Activated CD4-positive, alpha-beta T cell treated with anti-CD3 and anti-CD28 coated beads for 4 hours (primary cell): ENCODE measurements at regions not wholly inside any gene's neighbourhood (a gene's known extent, or its start where the extent isn't known, plus 50 kb on each side); places are given as distances from the start of the nearest gene placed in this dataset.

ENCODE experiments used
- DNase-seq, 2 donors: peaks; one replicate each; pipeline ENCODE4 v3.0.0-alpha.2; 2020

DNA sequence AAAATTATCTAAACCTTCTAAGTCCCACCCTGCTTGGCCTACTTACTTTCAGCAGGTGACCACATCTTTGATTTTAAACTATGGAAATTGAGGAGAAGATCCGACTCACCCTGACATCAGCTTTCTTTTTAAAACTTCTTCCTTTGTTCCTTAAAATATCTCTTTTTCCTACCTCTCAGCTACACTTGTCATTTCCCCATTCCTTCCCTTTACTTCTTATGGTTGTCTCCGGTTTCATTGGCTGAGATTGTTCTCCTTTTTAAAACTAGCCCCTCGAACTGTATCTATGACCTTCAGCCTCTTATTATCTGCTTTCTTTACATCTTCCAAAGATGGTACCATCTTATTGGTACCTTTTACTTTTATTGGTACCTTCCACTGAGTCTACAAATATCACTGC is 87.8 kb upstream of the NRIP1 start:
- no peak for DNase-seq

DNA sequence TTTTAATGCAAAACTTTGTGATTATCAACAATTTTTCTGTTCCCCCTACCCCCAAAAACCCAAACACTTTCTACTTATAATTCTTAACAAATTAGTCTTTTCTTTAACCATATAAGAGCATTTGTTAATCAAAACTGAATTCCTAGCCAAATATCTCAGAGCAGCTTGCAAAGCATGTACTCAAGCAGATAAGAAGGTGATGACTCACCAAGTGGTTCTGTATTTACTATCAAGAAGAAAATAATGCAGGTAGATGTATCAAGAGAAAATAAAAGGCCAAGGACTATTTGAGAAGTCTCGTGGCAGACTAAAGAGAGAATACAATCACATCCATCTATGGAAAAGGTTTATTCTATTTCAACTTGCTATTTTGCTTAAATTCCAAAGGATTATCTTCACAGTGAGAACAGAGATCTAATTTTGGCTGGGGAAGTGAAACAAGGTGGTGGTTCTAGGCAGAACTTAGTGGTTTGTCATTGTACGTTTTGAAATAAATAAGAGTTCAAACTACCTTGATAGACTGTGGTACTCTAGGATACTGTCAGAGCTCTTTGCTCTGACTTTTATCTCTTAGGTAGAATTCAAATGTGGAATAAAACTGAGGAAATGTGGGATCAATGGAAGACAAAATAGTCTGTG is 94.7 kb upstream of the NRIP1 start:
- no peak for DNase-seq

DNA sequence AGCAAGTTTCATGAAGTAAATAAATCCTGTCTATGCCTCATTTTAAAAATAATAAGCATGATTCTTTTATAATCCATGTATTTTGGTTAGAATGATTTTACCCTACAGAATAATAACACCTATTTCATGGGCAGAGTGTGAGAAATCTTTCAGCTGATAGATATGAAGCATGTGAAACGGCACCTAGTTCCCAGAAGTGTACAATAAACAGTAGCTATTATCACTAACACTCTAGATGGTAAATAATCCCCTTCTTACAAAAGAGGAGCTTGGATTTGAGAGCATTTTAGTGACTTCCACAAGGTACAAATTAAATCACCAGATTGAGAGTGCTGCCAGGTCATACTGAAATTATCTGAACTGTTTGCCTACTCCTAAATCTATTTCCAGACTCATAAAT is 95.3 kb upstream of the NRIP1 start:
- no peak for DNase-seq

DNA sequence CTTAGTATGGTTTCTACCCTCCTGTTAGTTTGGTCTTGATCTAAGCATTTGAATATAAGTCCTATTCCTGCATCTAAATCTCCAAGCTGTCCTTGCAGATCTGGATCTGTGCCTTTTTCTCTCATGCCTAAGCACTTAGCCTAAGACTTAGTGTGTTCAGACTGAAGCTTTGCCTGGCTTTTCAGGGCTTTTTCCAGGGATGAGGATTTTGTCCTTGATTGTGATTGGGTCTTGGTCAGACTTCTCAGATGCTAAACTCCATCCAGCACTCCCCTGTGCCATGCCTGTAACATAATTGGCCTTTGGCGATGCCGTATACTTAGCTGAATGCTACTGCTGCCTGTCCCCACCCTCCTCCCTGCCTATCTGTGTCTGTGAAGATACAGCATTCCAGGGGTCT is 98.1 kb upstream of the NRIP1 start:
- DNase-seq = no peak

DNA sequence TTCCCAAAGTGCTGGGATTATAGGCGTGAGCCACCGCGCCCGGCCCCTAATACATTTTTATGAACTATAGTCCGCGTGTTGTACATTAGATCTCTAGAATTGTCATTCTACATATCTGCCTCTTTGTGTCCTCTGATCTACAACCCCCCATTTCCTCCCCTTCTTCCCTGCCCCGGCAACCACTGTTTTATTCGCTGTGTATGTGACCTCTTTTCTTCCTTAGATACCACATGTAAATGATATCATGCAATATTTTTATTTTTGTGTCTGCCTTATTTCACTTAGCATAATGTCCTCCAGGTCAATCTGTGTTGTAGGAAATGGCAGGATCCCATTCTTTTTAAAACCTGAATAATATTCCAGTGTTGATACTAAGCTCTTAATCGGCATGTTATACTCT is 99.5 kb upstream of the NRIP1 start:
- no peak for DNase-seq

DNA sequence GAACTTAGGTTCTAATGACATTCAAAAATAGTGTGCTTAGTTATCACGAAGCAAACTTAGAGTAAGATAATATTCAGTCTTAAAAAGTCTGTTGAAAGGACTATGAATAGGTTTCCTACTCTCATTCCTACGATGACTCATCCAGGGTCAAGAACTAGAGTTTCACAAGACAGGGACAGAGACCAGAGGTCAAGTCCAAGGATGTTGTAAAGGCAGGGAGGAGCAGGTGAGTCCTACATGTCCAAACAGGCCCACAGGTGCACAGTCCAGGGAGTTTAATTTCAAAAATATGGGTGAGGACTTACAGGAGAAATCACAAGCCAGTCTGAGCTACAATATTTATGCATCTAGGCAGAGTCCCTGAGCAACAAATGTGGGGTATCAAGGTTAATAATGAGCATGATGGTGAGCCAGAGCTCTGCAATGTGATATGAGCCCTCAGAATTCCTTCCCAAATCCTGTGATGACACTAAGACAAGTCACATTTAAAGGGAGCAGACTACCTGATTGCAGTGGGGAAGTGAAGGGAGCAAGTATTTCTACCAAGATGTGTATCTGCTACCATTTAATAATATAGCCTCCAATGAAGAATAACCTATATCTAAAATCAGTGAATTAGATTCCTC is 100.0 kb upstream of the NRIP1 start:
- no peak for DNase-seq

DNA sequence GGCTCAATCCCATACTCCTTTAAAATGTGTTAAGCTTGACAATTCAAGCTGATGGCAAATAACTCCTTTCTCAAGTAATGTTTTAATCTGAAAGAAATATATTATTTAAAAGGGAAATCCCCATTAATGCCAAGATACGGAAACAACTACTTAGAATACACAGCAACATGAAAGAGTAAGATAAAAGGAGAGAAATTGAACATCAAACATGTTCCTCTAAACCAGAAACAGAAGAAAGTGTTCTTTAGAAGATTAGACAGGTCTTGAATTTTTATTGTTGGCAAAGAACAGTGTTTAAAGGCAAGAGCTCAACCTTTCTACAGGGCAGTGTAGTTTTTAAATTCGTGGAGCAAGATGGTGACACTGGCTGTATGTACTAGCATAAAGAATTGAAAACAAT is 105.8 kb upstream of the NRIP1 start:
- no peak for DNase-seq

DNA sequence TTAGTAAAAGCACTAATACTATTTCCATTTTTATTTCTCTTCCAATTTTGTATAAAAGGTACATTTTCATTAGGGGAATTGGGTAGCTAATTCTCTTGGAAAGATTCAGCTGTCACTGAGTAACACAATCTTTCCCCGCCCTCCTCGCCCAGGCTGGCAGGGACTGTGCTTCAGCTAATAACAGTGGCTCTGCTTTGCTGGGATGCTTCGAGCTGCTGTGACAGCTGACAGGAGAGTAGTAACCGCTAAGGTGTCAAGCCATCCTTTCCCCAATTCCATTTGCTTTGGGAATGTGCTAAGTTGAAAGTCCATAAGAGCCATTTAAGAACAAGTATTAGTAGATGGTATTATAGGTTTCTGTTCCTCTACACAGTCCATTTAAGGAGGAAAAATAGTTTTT is 106.7 kb upstream of the NRIP1 start:
- DNase-seq = no peak

DNA sequence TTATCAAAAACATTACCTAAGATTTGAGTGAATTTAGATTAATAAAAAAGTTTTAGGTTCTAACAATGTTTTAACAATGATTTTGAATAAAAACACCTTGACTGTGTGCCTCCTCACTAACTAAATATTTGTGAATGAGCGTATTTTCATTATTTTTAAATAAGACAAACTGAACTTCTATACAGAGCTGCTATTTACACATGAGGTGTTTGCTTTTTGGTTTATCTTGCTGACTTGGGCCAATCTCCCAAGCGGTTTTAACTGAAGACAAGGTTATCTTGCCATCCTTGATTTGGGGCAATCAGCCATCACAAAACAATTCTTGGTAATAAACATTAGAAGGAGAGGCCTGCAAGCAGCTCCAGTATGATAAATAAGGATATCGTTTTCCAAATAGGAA is 108.2 kb upstream of the NRIP1 start:
- no peak for DNase-seq

DNA sequence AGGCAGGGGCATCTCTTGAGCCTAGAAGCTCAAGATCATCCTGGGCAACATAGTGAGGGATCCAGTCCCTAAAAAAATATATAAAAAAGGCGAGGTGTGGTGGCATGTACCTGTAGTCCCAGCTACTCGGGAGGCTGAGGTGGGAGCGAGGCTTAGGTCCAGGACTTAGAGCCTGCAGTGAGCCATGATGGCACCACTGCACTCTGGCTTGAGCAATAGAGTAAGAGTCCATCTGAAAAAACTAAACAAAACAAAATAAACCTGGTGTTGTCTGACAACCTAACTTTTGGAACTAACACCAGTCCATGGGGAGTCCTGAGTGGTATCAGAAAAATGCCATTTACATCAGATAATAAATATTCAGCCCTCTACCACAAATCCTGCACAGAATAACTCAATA is 110.1 kb upstream of the NRIP1 start:
- no peak for DNase-seq

DNA sequence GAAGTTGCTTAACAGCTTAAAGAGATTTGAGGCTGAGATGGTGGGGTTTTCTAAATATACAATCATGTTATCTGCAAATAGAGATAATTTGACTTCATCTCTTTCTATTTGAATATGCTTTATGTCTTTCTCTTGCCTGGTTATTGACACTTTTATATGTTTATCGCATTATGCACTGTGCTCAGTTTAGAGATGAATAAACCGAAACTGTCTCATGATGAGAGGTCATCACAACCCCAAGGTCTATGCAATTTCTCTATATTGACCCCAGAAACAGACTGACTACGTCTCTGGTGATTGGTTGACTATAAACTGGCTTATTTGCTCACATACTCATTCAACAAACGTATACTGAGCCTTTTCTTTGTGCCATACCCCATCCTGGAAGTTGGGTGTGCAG is 117.9 kb upstream of the NRIP1 start:
- DNase-seq = no peak

DNA sequence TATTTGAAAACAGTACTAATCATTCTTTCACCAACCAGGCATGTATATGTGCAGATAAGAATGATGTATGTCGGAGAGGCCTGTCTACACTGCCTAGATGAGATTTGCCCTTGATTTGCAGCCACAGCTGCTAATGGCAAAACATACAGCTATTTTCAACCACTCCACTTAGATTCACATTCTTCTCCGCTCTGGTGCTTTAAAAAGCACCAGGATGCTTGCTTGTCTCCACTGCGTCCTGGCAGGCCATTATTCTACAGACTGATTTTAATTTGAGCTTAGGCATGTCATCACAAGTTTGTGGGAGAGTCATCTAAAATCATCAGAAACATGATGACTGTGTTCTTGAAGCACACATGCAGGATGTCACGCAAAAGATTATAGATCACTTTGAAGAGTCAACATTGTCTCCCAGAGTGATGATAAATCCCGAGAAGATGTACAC is 119.0 kb upstream of the NRIP1 start:
- no peak for DNase-seq

DNA sequence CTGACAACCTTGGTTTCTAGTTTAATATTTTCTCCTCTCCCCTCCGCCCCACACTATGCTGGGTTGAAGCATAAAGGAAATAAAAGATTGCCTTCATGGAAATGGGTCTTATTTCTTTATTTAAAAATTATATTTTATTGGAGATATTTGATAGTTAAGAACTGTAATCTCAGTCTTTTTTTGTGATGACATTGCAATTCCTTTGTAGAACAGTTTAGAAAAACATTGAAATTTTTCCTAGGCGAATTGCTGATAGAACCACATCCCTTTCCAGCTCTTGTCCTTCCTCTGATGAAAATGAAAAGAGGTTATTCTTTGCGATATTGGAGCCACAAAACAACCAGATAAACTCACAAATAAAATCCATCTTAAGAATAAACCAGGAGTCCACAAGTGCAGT is 125.6 kb upstream of the NRIP1 start:
- no peak for DNase-seq

DNA sequence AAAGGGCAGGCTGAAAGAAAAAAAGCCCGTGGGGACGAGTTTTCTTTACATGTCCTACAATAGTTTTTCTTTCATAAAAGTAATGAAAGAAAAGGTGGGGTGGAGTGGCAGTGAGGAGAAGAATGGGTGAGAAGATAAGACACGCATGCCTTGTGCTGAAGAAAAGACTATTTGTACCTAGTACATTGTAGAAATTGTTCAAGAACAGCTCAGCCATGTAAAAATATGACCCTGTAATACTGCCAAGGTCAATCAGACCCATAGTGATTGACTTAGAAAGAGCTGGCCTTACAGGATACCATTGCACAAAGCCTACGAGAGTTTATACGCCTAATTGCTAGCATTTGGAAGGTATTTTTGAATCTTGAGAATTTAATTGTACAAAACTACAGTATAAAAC is 126.0 kb upstream of the NRIP1 start:
- DNase-seq = no peak

DNA sequence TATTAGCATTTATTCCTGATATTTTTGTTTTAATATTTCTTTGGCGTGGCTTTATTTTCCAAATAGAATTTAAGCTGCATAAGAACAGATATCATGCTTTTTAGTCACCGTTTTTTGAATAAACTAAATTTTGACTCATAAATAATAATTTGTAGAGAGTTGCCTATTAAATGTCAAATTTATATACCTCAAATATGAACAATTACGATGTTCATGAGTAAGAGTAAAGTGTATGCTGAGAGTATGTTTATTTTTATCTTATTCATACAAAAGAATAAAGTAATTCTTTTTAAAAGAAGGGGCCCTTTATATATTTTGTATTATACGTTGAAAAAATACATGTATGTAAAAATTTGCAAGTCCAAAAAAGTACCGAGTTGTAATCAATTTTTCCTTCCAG is 126.5 kb upstream of the NRIP1 start:
- no peak for DNase-seq

DNA sequence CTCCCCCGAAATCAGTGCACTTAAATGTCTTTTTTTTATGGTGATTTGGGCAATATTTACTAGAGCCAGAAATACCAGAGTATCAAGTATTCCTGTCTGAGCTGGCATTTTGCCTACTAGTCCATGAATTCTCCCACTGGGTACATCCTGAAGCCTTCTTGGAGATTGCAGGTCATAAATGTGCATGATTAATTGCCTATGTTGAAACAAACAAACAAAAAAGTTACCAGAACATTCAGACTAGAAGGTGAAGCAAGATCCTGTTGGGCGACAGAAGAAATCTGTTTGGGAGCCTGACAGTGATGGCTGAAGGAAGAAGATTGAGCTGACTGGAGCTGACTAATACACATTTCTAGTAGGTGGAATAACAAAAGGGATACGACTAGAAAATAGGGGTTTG is 127.4 kb upstream of the NRIP1 start:
- no peak for DNase-seq

DNA sequence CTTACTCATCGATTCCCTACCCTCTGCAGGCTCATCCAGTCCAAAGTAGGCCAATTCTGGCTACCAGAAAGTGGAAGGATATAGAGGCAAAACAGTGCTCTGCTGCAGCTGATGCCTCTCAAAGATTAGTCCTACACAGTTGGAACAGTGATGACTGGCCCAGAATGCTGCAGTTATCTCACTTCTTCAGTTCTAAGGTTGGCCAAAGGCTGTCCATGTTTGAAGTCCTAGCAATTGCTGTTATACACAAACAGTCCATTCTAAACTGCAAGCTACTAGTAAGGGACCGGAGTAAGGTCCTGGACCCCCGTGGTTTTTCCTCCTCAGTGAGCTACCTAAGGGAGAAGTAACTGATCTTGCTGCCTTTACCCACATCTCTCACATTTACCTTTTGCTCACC is 129.1 kb upstream of the NRIP1 start:
- DNase-seq = no peak

DNA sequence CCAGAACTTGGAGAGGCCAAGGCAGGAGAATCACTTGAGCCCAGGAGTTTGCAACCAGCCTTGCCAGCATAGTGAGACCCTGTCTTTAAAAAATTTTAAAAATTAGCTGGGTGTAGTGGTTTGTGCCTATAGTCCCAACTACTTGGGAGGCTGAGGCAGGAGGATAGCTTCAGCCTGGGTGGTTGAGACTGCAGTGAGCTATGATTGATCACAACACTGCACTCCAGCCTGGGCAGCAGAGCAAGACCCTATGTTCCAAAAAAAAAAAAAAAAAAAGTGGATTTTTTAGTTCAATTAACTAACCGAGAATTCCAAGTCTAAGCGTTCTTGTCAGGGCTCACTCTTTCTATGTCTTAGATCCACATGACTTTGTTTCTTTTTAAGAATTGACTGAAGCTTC is 130.3 kb upstream of the NRIP1 start:
- DNase-seq = no peak

DNA sequence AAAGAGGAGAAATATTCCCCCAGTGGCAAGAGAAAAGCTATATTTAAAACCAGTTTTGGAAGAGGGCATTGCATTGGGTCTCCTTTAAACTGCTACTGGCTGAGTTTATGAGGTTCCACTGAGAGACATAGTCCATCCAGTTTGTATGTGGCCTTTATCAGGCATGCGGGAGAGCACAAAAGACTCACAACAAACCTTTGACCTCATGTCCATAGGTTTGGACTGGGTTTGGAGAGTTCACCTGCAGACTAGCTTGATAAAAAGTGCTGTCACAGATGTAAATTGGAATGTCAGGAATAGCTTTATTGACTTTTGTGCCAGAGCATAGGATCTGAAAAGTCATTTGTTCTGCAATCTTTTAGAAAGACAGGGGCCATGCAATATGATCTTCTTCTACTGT is 131.0 kb upstream of the NRIP1 start:
- no peak for DNase-seq

DNA sequence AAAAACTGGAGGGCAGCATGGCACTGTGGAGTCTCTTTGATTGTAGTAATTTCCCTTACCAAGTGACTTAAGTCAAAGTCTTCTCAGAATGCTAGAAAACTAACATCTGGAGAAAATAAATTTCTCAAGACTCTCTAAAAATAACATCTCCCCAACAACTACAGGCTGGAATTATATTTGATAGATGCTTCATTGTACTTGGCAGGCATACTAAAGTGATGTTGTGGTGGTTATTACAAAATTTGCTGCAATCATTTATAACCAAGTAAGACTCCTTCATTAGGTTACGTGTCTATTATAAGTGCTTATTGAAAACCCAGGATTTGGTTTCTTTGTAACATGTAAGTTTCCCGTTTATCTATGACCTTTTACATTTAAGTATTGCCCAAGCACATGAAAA is 132.9 kb upstream of the NRIP1 start:
- DNase-seq = no peak

DNA sequence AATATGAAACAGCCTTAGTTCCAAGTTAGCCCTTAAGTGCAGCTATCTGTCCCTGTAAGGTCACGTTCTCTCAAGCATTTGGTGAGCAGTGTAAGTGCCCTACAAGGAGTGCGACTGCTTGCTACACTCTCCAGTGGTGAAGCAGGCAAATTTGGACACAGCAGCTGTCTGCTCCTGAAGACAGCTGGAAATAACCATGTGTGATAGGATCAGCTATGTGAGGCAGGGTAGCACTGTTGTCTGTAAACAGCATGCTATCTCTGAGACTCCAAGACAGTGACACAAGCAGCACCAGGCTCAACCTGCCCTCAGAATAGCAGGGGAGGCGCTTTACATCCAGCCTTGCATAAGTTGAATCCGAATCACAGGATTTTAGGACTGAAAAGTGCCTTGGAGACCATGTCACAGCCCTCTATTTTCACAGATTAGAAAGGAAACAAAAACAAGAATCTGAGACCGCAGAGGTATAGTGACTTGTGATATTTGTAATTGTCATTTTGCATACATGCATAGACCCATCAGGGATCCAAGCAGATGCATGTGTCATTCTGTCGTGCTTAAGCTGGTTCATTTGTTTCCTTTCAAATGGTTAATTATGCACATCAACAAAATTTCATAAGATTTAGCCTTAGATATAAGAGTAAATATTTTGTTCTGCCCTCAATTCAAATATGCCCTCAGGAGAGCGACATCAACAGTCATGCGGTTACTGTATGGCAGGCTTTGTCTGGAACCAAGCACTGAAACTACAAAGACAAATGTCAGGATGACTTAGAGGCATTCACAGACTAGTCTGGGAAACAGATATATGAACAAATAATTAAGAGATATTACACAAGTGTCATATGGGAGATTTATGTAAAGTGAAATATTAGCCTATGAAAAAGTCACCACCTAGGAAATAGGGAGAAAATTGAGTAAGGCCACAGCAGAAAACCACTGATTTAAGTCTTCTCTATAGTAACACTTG is 134.9 kb upstream of the NRIP1 start:
- DNase-seq = no peak

DNA sequence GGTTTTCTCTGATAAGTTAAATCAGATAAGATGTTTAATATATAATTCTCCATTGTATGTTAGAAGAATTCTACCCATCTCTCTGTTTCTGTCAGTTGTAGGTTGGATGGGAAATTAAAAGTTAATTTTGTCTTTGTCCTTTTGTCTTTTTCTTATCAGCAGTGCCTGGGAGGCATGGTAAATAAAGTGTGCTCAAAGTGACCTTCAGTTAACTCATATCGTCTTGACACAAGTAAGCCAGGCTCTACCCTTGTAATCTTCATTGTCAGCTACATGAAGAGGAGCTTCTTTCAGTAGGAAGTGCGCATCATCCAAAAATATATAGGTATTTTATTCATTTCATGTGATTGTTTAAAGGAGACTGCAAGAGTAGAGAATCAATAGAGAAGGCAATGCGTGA is 138.9 kb upstream of the NRIP1 start:
- no peak for DNase-seq

DNA sequence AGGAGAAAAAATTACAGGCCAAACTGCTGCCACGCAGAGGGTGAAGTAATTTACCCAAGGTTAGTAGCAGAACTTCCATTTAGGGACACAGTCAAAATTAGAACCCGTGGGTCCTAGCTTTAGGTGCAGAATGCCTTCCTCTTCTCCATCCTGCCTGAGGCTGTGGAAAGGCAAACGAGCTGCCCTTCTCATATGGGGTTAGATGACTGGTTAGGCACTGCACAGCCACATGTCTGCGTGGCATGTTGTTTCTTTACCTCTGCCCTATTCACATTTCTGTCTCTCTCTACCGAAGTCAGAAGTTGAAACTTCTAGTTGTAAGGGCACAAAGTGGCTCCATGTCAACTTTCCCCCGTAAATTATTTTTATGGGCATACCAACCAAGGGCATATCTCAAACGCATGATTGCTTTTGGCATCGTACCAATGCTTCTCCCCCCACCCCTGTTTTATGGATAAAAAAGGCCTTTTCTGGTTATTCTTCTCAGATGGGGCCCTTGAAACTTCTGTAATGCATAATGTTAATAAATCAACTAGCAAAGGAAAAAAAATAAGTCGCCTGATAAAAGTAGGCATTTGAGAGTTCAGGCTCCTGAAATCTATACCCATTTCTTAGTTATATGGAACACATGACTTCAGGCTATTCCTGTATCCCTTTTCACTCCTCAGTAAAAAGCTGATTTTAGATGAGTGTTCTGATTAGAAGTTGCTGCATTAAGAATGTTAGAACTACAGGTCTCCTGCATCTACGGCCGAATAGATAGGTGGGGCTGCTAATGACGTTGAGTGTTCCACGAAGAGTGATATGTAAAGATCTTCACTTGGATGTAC is 139.6 kb upstream of the NRIP1 start:
- no peak for DNase-seq
